ENCODE measurements at regions not wholly inside any gene's neighbourhood (a gene's known extent, or its start where the extent isn't known, plus 50 kb on each side); places are given as distances from the start of the nearest gene placed in this dataset.

- H3K27ac ChIP-seq (ENCODE audit: poor library complexity, severe bottlenecking) = no peak overlapping the region
- no peak for ATAC-seq (ENCODE audit: low read depth)
Measured at GRCh38 chr10:123556736-123557135, 109.4 kb upstream of the GPR26 start.

GRCh38 chr10:123557366-123558108 is 108.6 kb upstream of the GPR26 start:
- no peak for ATAC-seq (ENCODE audit: low read depth)
- no peak for TF ChIP-seq CTCF (IDR thresholded peaks at IDR 0.05; ENCODE audit: poor library complexity, severe bottlenecking)
- Histone ChIP-seq H3K4me3 (ENCODE audit: severe bottlenecking) (no peak overlapping the region), H3K36me3 (ENCODE audit: low read depth) (no peaks in the 10 kb centered on the region), H3K9me3 (ENCODE audit: severe bottlenecking) (no peaks in the 10 kb centered on the region), H3K27ac (ENCODE audit: poor library complexity, severe bottlenecking) (no peak overlapping the region), H3K4me1 (ENCODE audit: insufficient read depth, poor library complexity, severe bottlenecking) (no peaks in the 10 kb centered on the region), H3K27me3 (ENCODE audit: insufficient read depth, poor library complexity, severe bottlenecking) (peaks cover 14% of the 10 kb centered on the region)
- no peak for DNase-seq (ENCODE audit: low spot score)

More at GRCh38 chr10:123556736-123557135, 109.4 kb upstream of the GPR26 start:
- no peaks in the 10 kb centered on the region for H3K4me1 ChIP-seq (ENCODE audit: insufficient read depth, poor library complexity, severe bottlenecking)
- H3K27me3 ChIP-seq (ENCODE audit: insufficient read depth, poor library complexity, severe bottlenecking) = peaks cover 14% of the 10 kb centered on the region
- no peak overlapping the region for H3K4me3 ChIP-seq (ENCODE audit: severe bottlenecking)
- no peaks in the 10 kb centered on the region for H3K36me3 ChIP-seq (ENCODE audit: low read depth)
- no peak for TF ChIP-seq CTCF (IDR thresholded peaks at IDR 0.05; ENCODE audit: poor library complexity, severe bottlenecking)
- DNase-seq (ENCODE audit: low spot score) = no peak
- no peaks in the 10 kb centered on the region for H3K9me3 ChIP-seq (ENCODE audit: severe bottlenecking)

- ATAC-seq (ENCODE audit: low read depth) = no peak
- no peak overlapping the region for H3K27ac ChIP-seq (ENCODE audit: poor library complexity, severe bottlenecking)
- H3K4me1 ChIP-seq (ENCODE audit: insufficient read depth, poor library complexity, severe bottlenecking) = no peaks in the 10 kb centered on the region
- DNase-seq (ENCODE audit: low spot score) = no peak
- H3K9me3 ChIP-seq (ENCODE audit: severe bottlenecking) = no peaks in the 10 kb centered on the region
- TF ChIP-seq CTCF (IDR thresholded peaks at IDR 0.05; ENCODE audit: poor library complexity, severe bottlenecking) = no peak
- no peaks in the 10 kb centered on the region for H3K36me3 ChIP-seq (ENCODE audit: low read depth)
- no peak overlapping the region for H3K4me3 ChIP-seq (ENCODE audit: severe bottlenecking)
- H3K27me3 ChIP-seq (ENCODE audit: insufficient read depth, poor library complexity, severe bottlenecking) = peaks cover 14% of the 10 kb centered on the region
Measured at GRCh38 chr10:123558651-123559050, 107.5 kb upstream of the GPR26 start.

GRCh38 chr10:123559066-123559822 is 106.9 kb upstream of the GPR26 start:
- ATAC-seq (ENCODE audit: low read depth) = peak; percentile 77; the same call in 2 of the 3 replicates
- H3K36me3 ChIP-seq (ENCODE audit: low read depth) = no peaks in the 10 kb centered on the region
- no peak overlapping the region for H3K27ac ChIP-seq (ENCODE audit: poor library complexity, severe bottlenecking)
- DNase-seq (ENCODE audit: low spot score) = no peak
- H3K27me3 ChIP-seq (ENCODE audit: insufficient read depth, poor library complexity, severe bottlenecking) = peaks cover 12% of the 10 kb centered on the region
- no peak overlapping the region for H3K4me3 ChIP-seq (ENCODE audit: severe bottlenecking)
- no peaks in the 10 kb centered on the region for H3K4me1 ChIP-seq (ENCODE audit: insufficient read depth, poor library complexity, severe bottlenecking)
- H3K9me3 ChIP-seq (ENCODE audit: severe bottlenecking) = no peaks in the 10 kb centered on the region
- peak; percentile 81 for TF ChIP-seq CTCF (IDR thresholded peaks at IDR 0.05; ENCODE audit: poor library complexity, severe bottlenecking)

- Histone ChIP-seq H3K27ac (ENCODE audit: poor library complexity, severe bottlenecking) (no peak overlapping the region), H3K4me1 (ENCODE audit: insufficient read depth, poor library complexity, severe bottlenecking) (no peaks in the 10 kb centered on the region), H3K36me3 (ENCODE audit: low read depth) (no peaks in the 10 kb centered on the region), H3K9me3 (ENCODE audit: severe bottlenecking) (no peaks in the 10 kb centered on the region), H3K27me3 (ENCODE audit: insufficient read depth, poor library complexity, severe bottlenecking) (peaks cover 7% of the 10 kb centered on the region), H3K4me3 (ENCODE audit: severe bottlenecking) (no peak overlapping the region)
- ATAC-seq (ENCODE audit: low read depth) (no peak), DNase-seq (ENCODE audit: low spot score) (no peak)
- no peak for TF ChIP-seq CTCF (IDR thresholded peaks at IDR 0.05; ENCODE audit: poor library complexity, severe bottlenecking)
Measured at GRCh38 chr10:123559823-123560092, 106.4 kb upstream of the GPR26 start.
